IMR-90 (cell line): ENCODE measurements at regions not wholly inside any gene's neighbourhood (a gene's known extent, or its start where the extent isn't known, plus 50 kb on each side); places are given as distances from the start of the nearest gene placed in this dataset.
"Not testable (repeated sequence)": the region's sequence is repeated elsewhere in the genome, so short reads cannot be mapped to it uniquely, and the experiment has no call there.

Experiments used
- ATAC-seq: fragments of 200-7000 bp; cut with Tn5 transposase; 2 replicates; pipeline ENCODE4 v1.9.1; 2020; ENCODE audit warnings: low read depth, mild to moderate bottlenecking, moderate library complexity
- BruUV-seq: library from RNA; stranded (reverse); fragments of 400-500 nt; replicated peaks from 2 replicates; lab custom pipeline; 2021; lab: Mats Ljungman, UMichigan
- CTCF ChIA-PET: fragments of 300-600 bp; formaldehyde crosslinking; extraction: SDS; loops from one replicate; lab custom pipeline; 2021; ENCODE audit warnings: antibody characterized with exemption; lab: Yijun Ruan, JAX
- POLR2A ChIA-PET: fragments of 300-600 bp; sonication (Branson Sonifier 250); formaldehyde crosslinking; loops from one replicate; lab custom pipeline; 2022; ENCODE audit warnings: antibody characterized with exemption; ENCODE audit not compliant: unreplicated experiment; lab: Charles Lee
- DNase-seq: peaks from one replicate; pipeline ENCODE4 v3.0.0; 2013
- H2AFZ ChIP-seq: replicated peaks from 2 replicates; pipeline ENCODE3; 2013; ENCODE audit warnings: low read length, mild to moderate bottlenecking; ENCODE audit not compliant: poor library complexity
- H2AK5ac ChIP-seq: 2 replicates; pipeline ENCODE4 v1.6.1; 2013; ENCODE audit warnings: low read depth, low read length, inconsistent platforms
- H2AK9ac ChIP-seq: replicated peaks from 2 replicates; pipeline ENCODE3; 2013; ENCODE audit warnings: mild to moderate bottlenecking, low read depth, low read length, moderate library complexity; ENCODE audit not compliant: poor library complexity
- H2BK120ac ChIP-seq: 2 replicates; pipeline ENCODE4 v1.6.1; 2013; ENCODE audit warnings: low read depth, low read length, inconsistent platforms
- H2BK15ac ChIP-seq: 3 replicates; pipeline ENCODE4 v1.6.1; 2013; ENCODE audit warnings: low read depth, low read length, inconsistent platforms
- H2BK20ac ChIP-seq: 2 replicates; pipeline ENCODE4 v1.6.1; 2013; ENCODE audit warnings: low read depth, mild to moderate bottlenecking, inconsistent platforms, low read length, moderate library complexity
- H2BK5ac ChIP-seq: 2 replicates; pipeline ENCODE4 v1.6.1; 2013; ENCODE audit warnings: mild to moderate bottlenecking, low read depth, low read length, inconsistent platforms; ENCODE audit not compliant: poor library complexity, severe bottlenecking
- H3K14ac ChIP-seq: replicated peaks from 2 replicates; pipeline ENCODE4 v1.6.1; 2013; ENCODE audit warnings: low read depth, low read length, inconsistent platforms
- H3K18ac ChIP-seq: 2 replicates; pipeline ENCODE4 v1.6.1; 2013; ENCODE audit warnings: low read depth, low read length, control low read depth
- H3K23ac ChIP-seq: 2 replicates; pipeline ENCODE4 v1.6.1; 2013; ENCODE audit warnings: low read depth, low read length, inconsistent platforms
- H3K27ac ChIP-seq: 2 replicates; pipeline ENCODE4 v1.5.1; 2013; ENCODE audit warnings: mild to moderate bottlenecking, control low read depth, low read length; ENCODE audit not compliant: insufficient read depth
- H3K27me3 ChIP-seq: 2 replicates; pipeline ENCODE4 v1.6.1; 2013; ENCODE audit warnings: low read length; ENCODE audit not compliant: control insufficient read depth, insufficient read depth
- H3K36me3 ChIP-seq: 2 replicates; pipeline ENCODE4 v1.6.1; 2013; ENCODE audit warnings: low read length, mixed read lengths; ENCODE audit not compliant: control insufficient read depth, insufficient read depth
- H3K4ac ChIP-seq: 2 replicates; pipeline ENCODE4 v1.6.1; 2013; ENCODE audit warnings: low read depth, low read length, inconsistent platforms
- H3K4me1 ChIP-seq: 2 replicates; pipeline ENCODE4 v1.6.1; 2013; ENCODE audit warnings: low read length, mixed read lengths; ENCODE audit not compliant: control insufficient read depth, insufficient read depth
- H3K4me2 ChIP-seq: 2 replicates; pipeline ENCODE4 v1.6.1; 2013; ENCODE audit warnings: low read depth, mild to moderate bottlenecking, control low read depth, low read length, moderate library complexity
- H3K4me3 ChIP-seq: 2 replicates; pipeline ENCODE4 v1.5.1; 2013; ENCODE audit warnings: low read depth, mild to moderate bottlenecking, control low read depth, low read length, moderate library complexity; ENCODE audit not compliant: insufficient read depth
- H3K56ac ChIP-seq: 2 replicates; pipeline ENCODE4 v1.6.1; 2013; ENCODE audit warnings: low read length, inconsistent platforms; ENCODE audit not compliant: insufficient read depth; ENCODE audit errors: extremely low read depth
- H3K79me1 ChIP-seq, 2 experiments: 2 replicates each; pipeline ENCODE4 v1.6.1; 2013; ENCODE audit warnings: low read length in 2 of 2, inconsistent platforms in 1 of 2, low read depth in 1 of 2
- H3K9ac ChIP-seq: 2 replicates; pipeline ENCODE4 v1.6.1; 2013; ENCODE audit warnings: low read depth, low read length, control low read depth
- H3K9me1 ChIP-seq: 2 replicates; pipeline ENCODE4 v1.6.1; 2013; ENCODE audit warnings: low read length, inconsistent platforms; ENCODE audit not compliant: insufficient read depth
- H3K9me3 ChIP-seq: 2 replicates; pipeline ENCODE4 v1.6.1; 2013; ENCODE audit warnings: low read length; ENCODE audit not compliant: control insufficient read depth, insufficient read depth
- H4K20me1 ChIP-seq: 2 replicates; pipeline ENCODE4 v1.6.1; 2013; ENCODE audit warnings: low read length, inconsistent platforms; ENCODE audit not compliant: insufficient read depth
- H4K5ac ChIP-seq: 2 replicates; pipeline ENCODE4 v1.6.1; 2013; ENCODE audit warnings: mild to moderate bottlenecking, low read depth, low read length, control low read depth
- H4K8ac ChIP-seq, 2 experiments: 2 replicates each; pipeline ENCODE4 v1.6.1; 2013; ENCODE audit warnings: low read depth in 2 of 2, low read length in 2 of 2, control low read depth in 1 of 2, inconsistent platforms in 1 of 2
- H4K91ac ChIP-seq: 2 replicates; pipeline ENCODE4 v1.6.1; 2013; ENCODE audit warnings: low read depth, low read length, inconsistent platforms; ENCODE audit not compliant: insufficient read depth
- CTCF ChIP-seq: conservative IDR thresholded peaks from 2 replicates; pipeline ENCODE4 v1.5.1; 2012; ENCODE audit warnings: mild to moderate bottlenecking, low read depth, low read length, improper control_type of control experiment
- RAD21 ChIP-seq: IDR thresholded peaks from 2 replicates; pipeline ENCODE4 v1.6.1; 2012; ENCODE audit warnings: low read length, improper control_type of control experiment
- SMC3 ChIP-seq: fragments of 150-350 bp; IDR thresholded peaks from 2 replicates; pipeline ENCODE4 v1.6.1; 2016; ENCODE audit warnings: low read depth, mild to moderate bottlenecking, antibody characterized with exemption, low read length, moderate library complexity
- WGBS, 2 experiments: methylation state at CpG; one replicate each; pipeline versions ENCODE4 v1.1.5 to v1.1.7; 2013; ENCODE audit warnings: missing lambda C conversion rate in 2 of 2; ENCODE audit not compliant: insufficient read length in 1 of 2; ENCODE audit errors: extremely low coverage in 2 of 2; 5-methylcytosine and 5-hydroxymethylcytosine counted together
- dilution Hi-C: fragments of 300-500 bp; cut with HindIII; formaldehyde crosslinking; loops from one replicate; pipeline ENCODE4 v1.14.3; 2018; ENCODE audit warnings: low sequenced_read_pairs; ENCODE audit not compliant: unreplicated experiment
- in situ Hi-C: fragments of 300-500 bp; cut with MboI; formaldehyde crosslinking; loops from 3 replicates; pipeline ENCODE4 v1.14.3; 2019; ENCODE audit warnings: low sequenced_read_pairs, inconsistent platforms, mixed read lengths
- intact Hi-C: fragments of 100-400 bp; cut with micrococcal nuclease; formaldehyde crosslinking; loops from 2 replicates; pipeline ENCODE4 v1.10.0; 2022

- H3K56ac ChIP-seq, H3K4me1 ChIP-seq, H3K27me3 ChIP-seq, in situ Hi-C loops, H2BK5ac ChIP-seq, H3K14ac ChIP-seq, H3K9me3 ChIP-seq, H3K9me1 ChIP-seq, H3K27ac ChIP-seq, H3K79me1 ChIP-seq, H2BK15ac ChIP-seq, H2AK9ac ChIP-seq, dilution Hi-C loops, H4K91ac ChIP-seq, H2BK20ac ChIP-seq, H2BK120ac ChIP-seq, H3K23ac ChIP-seq, H3K4ac ChIP-seq, H3K18ac ChIP-seq, H4K5ac ChIP-seq, H4K8ac ChIP-seq, H2AFZ ChIP-seq, H3K36me3 ChIP-seq, BruUV-seq, H4K20me1 ChIP-seq, H2AK5ac ChIP-seq: not testable (repeated sequence)
- CTCF ChIA-PET, result interaction anchor here (0.6 to 1.4 kb wide), 3 partner anchors 63 to 760 kb away, joined by 3 to 10 read pairs (median 3); no protein-coding TSS in a partner anchor
- ATAC-seq (peak; percentile 92), DNase-seq (peak; percentile 20)
- POLR2A ChIA-PET, result interaction anchor here (0.7 kb wide), 1 partner anchor 153 kb away, joined by 3 read pairs; no protein-coding TSS in a partner anchor
- intact Hi-C loops, result loop anchor here (1.0 kb wide), 1 partner anchor 281 kb away; no protein-coding TSS in a partner anchor
- Histone ChIP-seq H3K9ac (peak overlapping the region; percentile 44; the same call in 1 of the 2 replicates), H3K4me2 (peak overlapping the region; percentile 91), H3K4me3 (peak overlapping the region; percentile 53)
- WGBS, 2 experiments, result 0% methylated on average over 16 of the region's 81 CpGs; no CpG with 5 or more reads in 1 of the 2 experiments
- TF ChIP-seq RAD21, result peak; percentile 73
- TF ChIP-seq SMC3, result peak; percentile 55
- TF ChIP-seq CTCF, result peak; percentile 70
These were observed 65.6 kb upstream of the CLEC6A start for GRCh38 chr12:8390001-8390777.
